Heart left ventricle (tissue), 13 donors: ENCODE measurements at regions not wholly inside any gene's neighbourhood (a gene's known extent, or its start where the extent isn't known, plus 50 kb on each side); places are given as distances from the start of the nearest gene placed in this dataset.
"Not testable (repeated sequence)": the region's sequence is repeated elsewhere in the genome, so short reads cannot be mapped to it uniquely, and the experiment has no call there.

ENCODE experiments used
- CTCF ChIP-seq, 12 donors: fragments of 200-600 bp; sonication (generic) in 4 of 12; IDR thresholded peaks; one replicate each; pipeline versions ENCODE4 v1.5.0 to v1.8.0; 2018 to 2022; ENCODE audit warnings: antibody characterized with exemption in 12 of 12, mild to moderate bottlenecking in 5 of 12
- POLR2A ChIP-seq, 2 donors: fragments of 450-650 bp; IDR thresholded peaks; one replicate each; pipeline ENCODE4 v1.6.1; 2017; ENCODE audit warnings: antibody characterized with exemption in 2 of 2, mild to moderate bottlenecking in 2 of 2, moderate library complexity in 2 of 2
- donor health status: ischemic (EF 13 %, LVEDD 7.1; RV severe dilation, severe dysfunction).
- donor health status: DM: no; HTN: yes; CAD: no.
- donor health status: DM: no; HTN: no; CAD: no.
- donor health status: ischemic (EF 25% LVEDD 6.9; RV normal size, moderate dysfunction).
- donor health status: ischemic (EF 25% LVEDD 5.7; RV mildly dilated, moderate dysfunction).
- donor health status: ischemic (EF 35%, LVEDD 5.7; RV mildly dilated, moderate dysfunction).
- donor health status: nonischemic (EF 11% LVEDD 7.7; RV severe dilation, severe dysfunction).
- donor health status: DM: yes; HTN: yes; CAD: no.
- donor health status: PGD.
- donor health status: ischemic (EF 29% LVEDD 5.4; RV normal size, mild dysfunction).
- donor health status: nonischemic (EF 23%, LVEDD 6.1; RV moderate dilation, normal function).

GRCh38 chr15:44838929-44839328 lies 102.6 kb downstream of the TRIM69 start:
- not testable (repeated sequence) for TF ChIP-seq CTCF, POLR2A (IDR thresholded peaks at IDR 0.05)
